HG02588 (cell line): ENCODE measurements at regions not wholly inside any gene's neighbourhood (a gene's known extent, or its start where the extent isn't known, plus 50 kb on each side); places are given as distances from the start of the nearest gene placed in this dataset.

Source experiments
- ATAC-seq: cut with Tn5 transposase; IDR thresholded peaks from one replicate; pipeline ENCODE4 v1.9.1; 2021; ENCODE audit warnings: mild to moderate bottlenecking, moderate library complexity; ENCODE audit not compliant: unreplicated experiment

GRCh38 chr3:176798680-176799079, 398.6 kb downstream of the TBL1XR1 start:
- ATAC-seq: no peak

GRCh38 chr3:176796371-176796770, 400.9 kb downstream of the TBL1XR1 start:
- no peak for ATAC-seq

GRCh38 chr3:176795891-176796290, 401.4 kb downstream of the TBL1XR1 start:
- no peak for ATAC-seq

GRCh38 chr3:176794406-176794805, 402.9 kb downstream of the TBL1XR1 start:
- no peak for ATAC-seq

- no peak for ATAC-seq
Observed at GRCh38 chr3:176789947-176790346, 407.3 kb downstream of the TBL1XR1 start.

GRCh38 chr3:176789281-176789705, 408.0 kb downstream of the TBL1XR1 start:
- no peak for ATAC-seq

- ATAC-seq: no peak
Observed at GRCh38 chr3:176787506-176787905, 409.8 kb downstream of the TBL1XR1 start.

GRCh38 chr3:176785171-176785570, 412.1 kb downstream of the TBL1XR1 start:
- ATAC-seq: no peak

GRCh38 chr3:176780766-176781165, 416.5 kb downstream of the TBL1XR1 start:
- no peak for ATAC-seq

GRCh38 chr3:176776622-176777175, 420.6 kb downstream of the TBL1XR1 start:
- ATAC-seq: no peak

GRCh38 chr3:176769547-176770190, 427.6 kb downstream of the TBL1XR1 start:
- no peak for ATAC-seq

- peak; percentile 71 for ATAC-seq
Observed at GRCh38 chr3:176767385-176767784, 429.9 kb downstream of the TBL1XR1 start.

- ATAC-seq: peak; percentile 13
Observed at GRCh38 chr3:176766862-176767261, 430.4 kb downstream of the TBL1XR1 start.

- no peak for ATAC-seq
Observed at GRCh38 chr3:176765382-176765900, 431.8 kb downstream of the TBL1XR1 start.

GRCh38 chr3:176759815-176760506, 437.3 kb downstream of the TBL1XR1 start:
- no peak for ATAC-seq

- ATAC-seq: no peak
Observed at GRCh38 chr3:176757429-176757828, 439.9 kb downstream of the TBL1XR1 start.

GRCh38 chr3:176755977-176756376, 441.3 kb downstream of the TBL1XR1 start:
- no peak for ATAC-seq

- no peak for ATAC-seq
Observed at GRCh38 chr3:176755552-176755951, 441.7 kb downstream of the TBL1XR1 start.

- no peak for ATAC-seq
Observed at GRCh38 chr3:176741664-176742047, 455.6 kb downstream of the TBL1XR1 start.

GRCh38 chr3:176740906-176741663, 456.2 kb downstream of the TBL1XR1 start:
- ATAC-seq: no peak

GRCh38 chr3:176739159-176739558, 458.1 kb downstream of the TBL1XR1 start:
- no peak for ATAC-seq
